ENCODE measurements at regions not wholly inside any gene's neighbourhood (a gene's known extent, or its start where the extent isn't known, plus 50 kb on each side); places are given as distances from the start of the nearest gene placed in this dataset.

DNA sequence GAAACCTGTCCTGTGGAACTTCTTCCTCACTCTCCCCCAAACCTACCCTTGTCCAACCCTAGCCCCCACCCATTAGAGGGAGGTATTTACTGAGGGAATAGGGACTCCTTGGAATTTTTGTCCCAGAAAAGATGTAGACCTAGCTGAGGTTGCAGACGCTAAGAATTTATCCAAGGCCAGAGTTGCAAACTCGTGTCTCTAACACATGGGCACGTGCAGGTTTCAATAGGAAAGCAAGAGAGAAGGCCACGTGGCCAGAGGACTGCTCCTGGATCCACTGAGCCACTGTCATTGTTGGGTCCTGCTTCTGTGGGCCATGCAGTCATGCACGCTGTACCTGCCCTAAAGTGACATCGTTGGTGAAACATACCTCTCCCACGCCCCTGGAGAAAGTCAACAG, 243.4 kb upstream of the KCNG1 start:
- DNase-seq (ENCODE audit: low read depth): no peak

DNA sequence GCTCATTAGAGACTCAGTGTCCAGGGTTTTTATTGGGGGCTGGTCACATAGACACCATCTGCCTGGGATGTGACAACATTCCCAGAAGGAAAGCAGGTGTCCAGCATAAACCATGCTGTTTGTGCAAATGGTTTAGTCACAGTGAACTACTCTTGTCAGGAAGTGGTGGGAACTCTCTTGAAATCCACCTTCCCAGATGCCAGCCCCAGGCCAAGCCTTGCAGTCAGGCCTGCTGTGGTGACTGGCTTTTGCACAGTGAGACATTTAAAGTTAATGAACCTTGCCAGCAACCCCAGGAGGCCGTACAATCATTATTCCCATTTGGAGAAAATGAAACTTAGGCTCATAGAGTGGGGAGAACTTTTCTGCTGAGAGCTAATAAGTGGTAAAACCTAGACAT, 242.5 kb upstream of the KCNG1 start:
- no peak for DNase-seq (ENCODE audit: low read depth)

DNA sequence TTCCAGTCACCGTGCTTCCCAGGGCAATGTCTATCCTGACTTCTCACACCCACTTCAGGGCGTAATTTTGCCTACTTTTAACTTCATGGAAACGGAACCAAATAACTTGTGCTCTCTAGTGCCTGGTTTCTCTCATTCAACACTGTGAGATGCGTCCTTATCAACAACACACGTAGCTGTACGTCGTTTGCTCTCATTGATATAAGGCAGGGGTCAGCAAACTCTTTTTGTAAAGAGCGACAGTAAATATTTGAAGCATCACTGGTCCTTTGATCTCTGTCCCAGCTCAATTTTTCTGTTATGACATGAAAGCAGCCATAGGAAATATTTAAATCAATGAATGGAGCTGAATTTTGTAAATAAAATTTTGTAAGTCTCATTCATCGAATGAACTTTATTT, 239.3 kb upstream of the KCNG1 start:
- DNase-seq (ENCODE audit: low read depth): no peak

DNA sequence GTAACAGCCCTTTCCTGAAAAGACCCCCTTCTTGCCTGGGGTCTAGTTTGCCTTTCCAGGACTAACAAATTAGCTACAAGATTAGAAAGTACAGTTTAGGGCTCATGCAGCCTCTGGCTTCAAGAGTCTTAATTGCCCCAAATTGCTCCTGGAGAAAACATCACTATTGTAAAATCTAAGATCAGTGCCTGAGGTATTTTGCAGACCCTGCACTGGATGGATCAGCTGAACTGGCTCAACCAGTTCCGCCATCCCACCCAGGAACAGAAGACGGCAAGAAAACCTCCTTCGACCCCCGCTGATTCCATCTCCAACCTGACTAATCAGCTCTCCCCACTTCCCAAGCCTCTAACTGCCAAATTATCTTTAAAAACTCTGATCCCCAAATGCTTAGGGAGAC, 236.5 kb upstream of the KCNG1 start:
- DNase-seq (ENCODE audit: low read depth): no peak

DNA sequence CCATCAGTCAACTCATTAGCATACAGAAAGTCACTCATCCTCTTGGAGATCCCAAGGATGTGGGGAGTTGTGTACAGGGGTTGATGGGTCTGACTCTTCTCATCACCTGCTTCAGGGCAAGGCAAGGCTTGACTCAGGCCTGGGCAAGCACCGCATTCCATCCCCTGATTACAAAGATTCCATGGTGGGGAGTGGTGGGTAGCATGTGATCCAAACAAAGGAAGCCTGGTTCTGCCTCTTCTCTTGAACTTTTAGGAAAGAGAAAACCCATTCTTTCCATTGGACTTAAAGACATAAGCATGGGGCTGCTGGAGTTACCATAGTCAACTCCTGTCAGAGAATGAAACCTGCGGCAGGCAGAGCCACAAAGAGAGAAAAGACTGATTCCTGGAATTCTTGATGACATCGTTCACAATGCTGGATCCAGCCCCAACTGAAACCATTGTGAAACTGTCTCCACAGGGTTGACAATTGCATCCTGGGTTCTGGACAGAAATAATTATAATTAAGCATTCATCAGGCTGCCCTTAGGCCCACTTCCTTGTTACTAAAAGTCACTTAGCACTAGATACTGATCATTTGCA, 235.8 kb upstream of the KCNG1 start:
- DNase-seq (ENCODE audit: low read depth): peak; percentile 15

DNA sequence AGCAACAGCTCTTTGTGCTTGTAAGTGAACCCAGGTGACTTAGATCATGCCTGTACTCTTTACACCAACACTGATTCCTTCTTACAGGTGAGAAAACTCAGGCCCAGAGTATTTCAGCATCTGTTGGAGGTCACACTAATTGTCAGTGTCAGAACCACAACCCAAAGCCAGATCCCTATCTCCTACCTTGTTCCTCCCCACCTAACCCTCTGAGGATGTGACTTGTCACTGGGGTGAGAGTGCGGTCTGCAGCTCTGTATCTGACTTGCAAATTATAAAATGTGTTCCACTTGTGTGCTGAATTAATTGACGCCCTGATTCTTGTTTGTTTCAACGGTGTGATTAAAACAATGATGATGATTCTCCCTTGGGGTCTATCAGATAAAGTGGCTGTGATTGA, 232.5 kb upstream of the KCNG1 start:
- no peak for DNase-seq (ENCODE audit: low read depth)

DNA sequence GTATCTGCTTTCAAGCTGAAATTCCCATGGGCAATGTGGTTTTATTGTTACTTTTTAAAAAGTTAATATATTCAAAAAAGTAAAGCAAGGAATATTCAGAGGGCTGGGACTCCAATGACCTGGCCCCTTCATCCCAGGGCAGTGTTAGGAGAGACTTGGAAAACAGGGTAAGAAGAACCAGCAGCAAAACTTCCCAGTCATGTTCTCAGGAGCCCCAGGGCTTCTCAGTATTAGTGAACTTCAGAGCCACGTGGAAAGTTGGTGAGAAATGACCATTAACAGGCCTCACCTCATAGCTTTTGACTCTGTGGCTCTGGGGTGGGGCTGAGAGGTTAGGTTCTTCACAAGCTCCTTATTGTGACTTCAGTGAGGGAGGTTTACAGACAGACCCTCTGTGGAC, 230.4 kb upstream of the KCNG1 start:
- no peak for DNase-seq (ENCODE audit: low read depth)

DNA sequence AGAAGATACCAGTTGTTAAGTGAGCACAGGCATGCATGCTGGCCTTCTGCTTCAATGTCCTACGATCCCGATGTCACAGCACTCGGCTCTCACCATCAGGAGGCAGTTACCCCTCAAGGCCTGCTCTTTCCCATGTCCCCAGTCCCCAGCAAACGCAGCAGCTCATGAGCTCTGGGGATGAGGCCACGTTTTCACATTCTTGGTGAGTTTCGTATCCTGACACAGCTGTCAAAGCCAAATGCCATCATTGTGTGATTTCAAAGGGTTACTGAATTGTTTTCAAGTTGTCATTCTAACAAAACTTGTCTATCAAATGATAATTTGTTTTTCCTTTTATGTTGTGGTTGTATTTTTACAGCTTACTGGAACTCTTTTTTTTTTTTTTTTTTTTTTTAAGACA, 226.9 kb upstream of the KCNG1 start:
- no peak for DNase-seq (ENCODE audit: low read depth)

DNA sequence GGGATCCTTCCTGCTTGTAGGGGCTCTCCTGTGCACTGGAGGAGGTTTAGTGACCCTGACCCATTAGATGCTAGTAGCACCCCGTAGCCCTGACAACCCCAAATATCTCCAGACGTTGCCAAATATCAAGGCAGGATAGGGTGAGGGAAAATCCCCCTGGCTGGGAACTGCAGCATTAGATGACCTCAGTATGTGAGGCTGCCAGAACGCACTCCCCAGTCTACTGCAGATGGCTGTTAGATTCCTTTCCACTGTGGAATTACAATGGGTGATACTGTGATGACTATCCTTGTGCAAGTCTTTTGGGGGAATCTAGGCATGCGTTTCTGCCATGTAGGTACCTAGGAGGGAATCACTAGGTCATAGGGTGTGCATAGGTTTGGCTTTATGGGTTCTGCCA, 226.3 kb upstream of the KCNG1 start:
- DNase-seq (ENCODE audit: low read depth): no peak

DNA sequence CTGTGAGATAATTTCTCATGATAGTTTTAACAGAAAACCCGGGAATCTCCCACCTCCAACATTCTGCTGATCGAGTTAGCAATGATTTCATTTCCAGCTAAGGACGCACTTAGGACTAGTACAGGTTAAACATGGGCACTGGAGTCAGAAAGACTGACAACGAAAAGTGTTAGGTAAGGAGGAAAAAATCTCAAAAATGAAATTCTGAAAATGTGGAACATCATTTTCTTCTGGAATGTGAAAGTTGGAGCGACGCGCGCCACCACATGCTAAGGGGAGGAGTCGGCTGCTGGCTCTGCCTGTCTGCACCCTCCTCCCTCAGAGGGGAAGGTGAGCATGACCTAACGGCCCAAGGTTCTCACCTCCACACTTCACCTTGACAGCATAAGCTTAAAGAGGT, 221.6 kb upstream of the KCNG1 start:
- DNase-seq (ENCODE audit: low read depth): no peak

DNA sequence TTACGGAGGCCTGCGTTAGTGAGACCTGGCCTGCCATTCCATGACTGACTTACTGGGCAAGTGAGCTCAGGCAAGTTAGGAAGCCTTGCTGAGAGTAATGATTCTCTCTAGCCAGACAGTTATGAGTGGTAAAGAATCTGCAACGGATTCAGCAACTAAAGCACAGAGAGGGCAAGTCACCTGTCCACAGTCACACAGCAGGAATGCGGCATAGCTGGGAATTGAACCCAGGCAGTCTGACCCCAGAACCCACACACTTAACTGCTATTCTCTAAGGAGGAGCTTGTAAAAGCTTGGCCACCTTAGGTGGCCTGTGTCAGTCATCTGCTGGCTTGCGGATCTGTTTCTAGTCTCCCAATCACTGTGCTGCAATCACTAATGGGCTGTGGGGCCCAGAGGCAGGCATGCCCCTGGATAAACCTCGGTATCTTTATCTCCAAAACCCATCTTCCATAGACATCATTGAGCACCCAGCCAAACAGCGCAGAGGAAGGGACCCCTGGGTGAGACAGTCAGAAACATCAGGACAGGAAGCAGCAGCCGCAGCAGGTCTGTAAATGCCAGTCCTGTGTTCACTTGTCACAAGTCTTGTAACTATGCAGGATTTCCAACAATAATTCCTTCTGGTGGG, 215.9 kb upstream of the KCNG1 start:
- no peak for DNase-seq (ENCODE audit: low read depth)

DNA sequence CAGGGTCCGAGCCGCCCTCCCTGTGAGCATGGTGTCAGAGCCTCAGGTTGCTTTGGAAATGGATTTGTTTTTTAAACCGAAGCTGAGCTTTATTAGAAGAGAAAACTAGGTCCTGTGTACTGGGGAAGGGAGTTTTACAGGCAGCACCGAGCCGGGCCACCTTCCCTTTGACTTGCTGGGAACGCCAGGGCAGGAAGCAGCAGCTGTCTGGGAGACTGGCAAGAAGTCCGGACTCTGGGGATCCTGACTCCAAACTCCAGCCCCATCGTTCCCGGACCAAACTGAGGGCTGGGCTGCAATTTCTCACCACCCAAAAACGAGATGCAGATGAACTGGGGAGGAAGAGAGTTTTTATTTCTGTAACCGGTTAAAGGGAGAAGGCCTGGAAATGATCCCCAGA, 214.9 kb upstream of the KCNG1 start:
- DNase-seq (ENCODE audit: low read depth): no peak

DNA sequence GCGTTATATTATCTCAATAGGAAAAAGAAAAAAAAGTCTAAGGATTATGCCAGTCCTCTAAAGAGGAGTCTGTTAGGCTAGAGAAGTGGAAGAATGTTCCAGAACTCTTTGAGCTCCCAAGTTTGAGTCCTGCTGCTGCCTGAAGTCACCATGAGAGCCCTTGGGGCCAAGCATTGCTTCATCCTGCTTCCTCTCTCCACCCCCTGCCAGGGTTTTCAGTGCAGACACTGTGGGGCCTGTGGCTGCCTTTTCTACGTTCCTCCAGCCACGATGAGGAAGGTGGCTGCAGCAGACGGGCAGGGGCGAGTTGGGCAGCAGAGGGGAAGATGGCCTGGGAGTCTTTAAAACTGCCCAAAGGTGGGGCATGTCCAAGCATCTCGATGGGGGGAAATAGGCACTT, 214.4 kb upstream of the KCNG1 start:
- DNase-seq (ENCODE audit: low read depth): peak; percentile 8

DNA sequence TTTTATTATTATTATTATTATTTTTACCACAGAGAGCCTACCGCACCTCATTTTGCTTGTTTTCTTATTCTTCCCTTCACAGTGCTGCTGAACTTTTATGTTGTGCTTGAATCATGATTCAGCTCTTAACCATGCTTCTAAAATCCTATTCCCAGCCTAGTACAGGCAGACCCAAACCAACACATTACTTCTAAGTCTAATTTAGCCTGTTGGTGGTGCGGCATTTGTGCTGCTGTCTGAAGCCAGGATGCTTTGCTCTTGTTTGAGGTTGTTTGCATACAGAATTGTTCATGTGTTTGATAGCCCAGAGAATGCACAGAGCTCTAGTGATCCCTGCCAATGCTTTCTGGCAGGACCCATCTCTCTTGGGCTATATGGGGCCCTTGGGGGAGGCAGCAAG, 213.5 kb upstream of the KCNG1 start:
- no peak for DNase-seq (ENCODE audit: low read depth)

DNA sequence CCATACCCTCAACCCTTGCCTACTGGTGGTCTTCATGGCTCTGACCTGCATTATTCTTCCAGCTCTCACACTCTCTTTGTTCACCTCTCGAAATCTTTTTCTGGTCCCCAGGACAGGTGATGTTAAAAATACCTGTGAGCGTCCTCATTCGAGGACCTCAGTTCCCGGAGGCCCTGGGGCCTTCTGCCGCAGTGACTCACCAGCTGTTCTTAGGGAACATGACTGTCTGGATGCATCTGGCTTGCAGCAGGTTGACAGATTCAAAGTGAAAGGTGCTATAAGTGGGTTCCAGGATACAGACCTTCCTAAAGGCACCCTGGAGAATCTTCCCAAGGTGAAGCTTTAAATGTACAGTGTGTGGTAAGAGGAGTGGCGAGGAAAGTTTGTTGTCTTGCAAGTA, 210.4 kb upstream of the KCNG1 start:
- no peak for DNase-seq (ENCODE audit: low read depth)

DNA sequence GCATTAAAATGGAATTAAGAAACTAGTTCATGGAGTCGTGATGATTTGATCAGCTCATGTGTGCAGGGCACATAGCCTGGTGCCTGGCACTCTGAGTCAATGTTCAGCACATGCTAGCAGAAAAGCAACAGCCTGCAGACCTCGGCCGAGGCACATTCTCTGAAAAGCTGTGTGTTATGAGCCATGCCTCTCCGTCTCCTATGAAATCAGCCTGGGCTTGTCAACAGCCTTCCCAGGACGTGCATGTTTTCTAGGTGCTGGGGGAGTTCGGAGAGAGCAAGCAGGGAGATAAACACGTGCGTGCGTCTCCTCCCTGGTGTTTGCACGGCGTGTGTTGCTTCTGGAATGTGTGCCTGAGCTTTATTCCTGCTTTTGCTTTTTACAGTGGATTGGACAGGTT, 207.8 kb upstream of the KCNG1 start:
- DNase-seq (ENCODE audit: low read depth): no peak

DNA sequence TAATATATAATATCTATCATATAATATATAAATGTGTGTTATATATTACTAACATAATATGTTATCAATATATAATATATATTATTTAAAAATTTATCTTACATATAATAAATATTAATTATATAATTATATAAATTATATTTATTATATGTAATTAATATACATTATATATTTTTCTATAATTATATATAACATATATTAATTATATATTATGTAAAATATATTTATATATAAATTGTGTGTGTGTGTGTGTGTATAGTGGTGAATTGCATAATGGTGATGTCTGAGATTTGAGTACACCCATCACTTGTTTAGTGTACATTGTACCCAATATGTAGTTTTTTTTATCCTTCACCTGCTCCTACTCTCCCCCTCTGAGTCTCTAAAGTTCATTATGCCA, 205.9 kb upstream of the KCNG1 start:
- no peak for DNase-seq (ENCODE audit: low read depth)

DNA sequence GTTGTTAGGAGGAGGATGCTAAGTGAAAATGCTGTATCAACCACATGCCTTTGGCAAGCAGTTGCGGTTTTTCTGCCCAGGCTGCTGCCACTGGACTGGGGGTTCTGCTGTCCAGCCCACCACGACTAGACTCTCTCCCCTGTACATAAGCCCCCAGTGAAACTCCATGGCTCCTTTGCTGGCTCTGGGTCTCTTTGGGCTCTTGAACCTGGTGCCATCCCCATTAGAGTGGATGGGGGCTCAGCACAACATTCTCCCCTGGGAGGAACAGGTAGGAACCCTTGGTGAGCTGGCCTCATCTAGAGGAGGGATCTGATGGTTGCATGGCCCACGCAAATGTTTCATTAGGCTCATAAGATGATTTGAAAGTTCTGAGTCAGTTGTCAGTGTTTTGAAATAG, 204.8 kb upstream of the KCNG1 start:
- no peak for DNase-seq (ENCODE audit: low read depth)

DNA sequence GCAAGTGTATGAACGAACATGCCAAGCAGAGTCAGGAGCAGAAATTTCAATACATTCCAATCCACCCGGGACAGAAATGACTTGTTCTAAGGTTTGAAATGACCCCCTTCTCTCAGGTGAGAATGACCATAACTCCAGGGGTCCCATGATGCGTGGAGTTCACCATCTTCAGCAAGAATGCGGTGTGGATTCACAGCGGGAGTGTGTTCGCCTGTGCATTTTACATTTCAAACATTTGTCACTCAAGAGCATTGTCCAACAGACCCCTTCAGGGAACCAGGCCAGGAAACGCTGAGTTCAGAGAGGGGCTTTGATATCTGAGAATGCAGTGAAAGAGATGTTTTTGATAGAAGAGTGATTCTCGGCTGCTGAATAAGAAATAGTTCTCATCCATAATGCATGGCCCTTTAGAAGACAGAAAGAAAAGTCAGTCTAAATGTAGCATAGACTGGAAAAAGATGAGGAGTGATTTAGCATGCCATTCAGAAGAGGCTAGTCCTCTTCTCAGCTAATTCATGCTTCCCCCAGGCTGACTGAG, 200.3 kb upstream of the KCNG1 start:
- DNase-seq (ENCODE audit: low read depth): no peak

DNA sequence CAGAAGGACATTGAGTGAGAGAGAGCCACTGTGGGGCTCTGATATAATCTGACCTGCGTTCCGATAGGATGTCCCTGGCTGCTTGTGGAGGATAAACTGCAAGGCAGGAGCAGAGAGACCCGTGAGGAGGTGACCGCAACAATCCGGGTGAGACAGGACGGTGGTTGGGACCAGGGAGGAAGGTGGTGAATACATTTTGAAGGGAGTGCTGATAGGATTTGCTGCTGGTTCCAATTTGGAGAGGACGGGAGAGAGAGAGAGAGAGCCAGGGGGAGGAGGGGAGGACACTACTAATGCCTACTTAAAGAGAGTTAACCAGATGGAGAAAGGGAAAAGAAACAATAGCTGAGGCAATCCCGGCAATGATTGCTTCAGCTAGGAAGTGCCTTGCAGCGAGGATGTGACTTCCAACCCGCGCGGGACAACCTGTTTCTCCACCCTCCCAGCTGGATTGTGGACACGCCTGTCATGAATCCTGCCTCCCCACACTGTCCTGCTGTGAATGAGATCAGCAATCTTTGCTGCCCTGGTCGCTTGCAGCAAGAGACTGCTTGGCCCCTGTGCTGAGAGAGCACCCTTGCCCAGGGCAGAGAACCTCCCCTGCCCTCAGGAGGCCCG, 199.0 kb upstream of the KCNG1 start:
- peak; percentile 12 for DNase-seq (ENCODE audit: low read depth)

DNA sequence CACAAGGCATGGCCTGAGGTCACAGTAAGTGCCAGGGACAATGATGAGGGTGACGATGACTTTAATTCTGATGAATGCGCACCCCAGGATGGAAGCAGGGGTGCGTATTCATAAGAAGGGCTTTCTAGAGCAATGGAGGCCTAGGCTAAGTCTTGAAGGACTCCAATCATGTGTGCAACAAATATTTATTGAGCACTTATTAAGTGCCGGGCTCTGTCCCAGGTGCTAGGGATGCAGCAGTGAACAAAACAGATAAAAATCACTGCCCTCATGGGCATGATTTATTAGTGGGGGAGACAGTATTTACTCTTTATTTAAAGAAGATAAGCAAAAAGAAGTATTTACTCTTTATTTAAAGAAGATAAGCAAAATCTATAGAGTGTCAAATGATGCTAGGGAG, 198.2 kb upstream of the KCNG1 start:
- no peak for DNase-seq (ENCODE audit: low read depth)

DNA sequence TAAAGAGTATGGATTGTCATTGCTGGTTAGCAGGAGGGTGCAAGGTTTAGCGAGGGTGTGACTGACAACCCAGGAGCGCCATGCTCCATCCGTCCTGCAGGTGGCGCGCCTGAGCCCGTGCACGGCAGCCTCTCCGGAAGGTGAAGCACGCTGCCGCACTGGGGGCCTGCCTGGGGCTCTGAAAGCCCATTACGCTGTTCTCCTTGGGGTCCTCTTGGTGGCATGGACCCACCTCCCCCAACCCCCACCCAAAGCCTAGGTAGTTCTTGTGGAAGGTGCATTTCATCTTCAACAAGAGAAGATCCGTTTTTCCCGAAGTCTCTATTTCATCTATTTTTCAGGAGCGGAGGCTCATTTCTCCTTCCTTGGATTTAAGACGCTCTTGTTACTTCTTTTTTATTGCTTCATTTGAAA, 197.4 kb upstream of the KCNG1 start:
- DNase-seq (ENCODE audit: low read depth): peak; percentile 53

DNA sequence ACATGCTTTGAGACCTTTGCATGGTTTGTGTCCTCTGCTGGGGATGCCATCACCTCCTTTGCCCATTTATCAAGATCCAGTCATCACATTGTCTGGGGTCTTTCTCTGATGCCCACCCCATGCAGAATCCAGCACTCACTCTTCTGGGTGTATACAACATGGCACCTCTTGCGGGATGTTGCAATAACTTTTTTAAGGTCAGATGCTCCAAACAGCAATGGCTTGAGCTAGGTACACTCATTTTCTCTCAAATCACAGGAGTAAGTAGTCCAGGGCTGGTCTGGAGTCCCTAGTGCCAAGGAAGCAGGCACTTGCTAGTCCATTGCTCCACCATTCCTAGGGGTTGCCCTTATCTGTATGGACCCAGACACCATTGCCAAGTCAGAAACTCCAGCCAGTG, 196.6 kb upstream of the KCNG1 start:
- no peak for DNase-seq (ENCODE audit: low read depth)

DNA sequence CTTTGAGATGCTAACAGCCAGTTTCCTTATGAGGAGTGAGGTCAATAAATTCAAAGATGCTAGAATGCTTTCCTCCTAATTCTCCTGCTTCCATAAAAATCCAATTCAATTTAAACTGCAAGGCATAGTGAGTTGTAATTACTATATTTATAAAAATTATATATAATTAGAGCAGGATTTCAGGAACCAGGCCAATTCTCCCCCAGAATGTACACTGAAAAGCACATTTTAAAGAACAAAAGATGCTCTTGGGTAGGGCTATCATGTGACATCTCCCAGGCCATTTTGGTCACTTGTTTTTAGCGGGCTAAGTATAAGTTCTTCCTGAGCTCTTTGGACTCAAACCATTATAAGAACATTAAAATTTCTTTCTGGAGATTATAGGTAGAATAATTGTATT, 195.7 kb upstream of the KCNG1 start:
- DNase-seq (ENCODE audit: low read depth): no peak

Data from Daoy (cell line).